NK-92 treated with Interleukin-12 subunit alpha and Interleukin-12 subunit beta, amount 100 ng/mL, for 24 hours (cell line): ENCODE measurements at regions not wholly inside any gene's neighbourhood (a gene's known extent, or its start where the extent isn't known, plus 50 kb on each side); places are given as distances from the start of the nearest gene placed in this dataset.

Source experiments
- DNase-seq: peaks from one replicate; lab custom pipeline; 2025; lab: John Stamatoyannopoulos, UW

- DNase-seq = no peak
These were observed 246.4 kb downstream of the ACTL7B start for GRCh38 chr9:108609227-108609896.

- DNase-seq = no peak
These were observed 248.2 kb downstream of the ACTL7B start for GRCh38 chr9:108607607-108608006.

- no peak for DNase-seq
These were observed 249.4 kb downstream of the ACTL7B start for GRCh38 chr9:108606401-108606800.

GRCh38 chr9:108603141-108603540, 252.6 kb downstream of the ACTL7B start:
- no peak for DNase-seq

- no peak for DNase-seq
These were observed 254.9 kb downstream of the ACTL7B start for GRCh38 chr9:108600896-108601295.

GRCh38 chr9:108599571-108599970, 256.2 kb downstream of the ACTL7B start:
- no peak for DNase-seq

- no peak for DNase-seq
These were observed 264.7 kb downstream of the ACTL7B start for GRCh38 chr9:108591121-108591520.

- no peak for DNase-seq
These were observed 267.5 kb downstream of the ACTL7B start for GRCh38 chr9:108588246-108588645.

GRCh38 chr9:108586471-108587139, 269.2 kb downstream of the ACTL7B start:
- DNase-seq = no peak

GRCh38 chr9:108584860-108585259, 270.9 kb downstream of the ACTL7B start:
- DNase-seq = no peak

GRCh38 chr9:108582726-108583125, 273.1 kb downstream of the ACTL7B start:
- DNase-seq = no peak

GRCh38 chr9:108579757-108580439, 275.9 kb downstream of the ACTL7B start:
- DNase-seq = no peak

GRCh38 chr9:108575276-108575675, 280.5 kb downstream of the ACTL7B start:
- no peak for DNase-seq

GRCh38 chr9:108569624-108570023, 286.2 kb downstream of the ACTL7B start:
- DNase-seq = no peak

GRCh38 chr9:108568093-108568492, 287.7 kb downstream of the ACTL7B start:
- no peak for DNase-seq

GRCh38 chr9:108567571-108567970, 288.2 kb downstream of the ACTL7B start:
- DNase-seq = no peak

GRCh38 chr9:108565651-108566378, 290.0 kb downstream of the ACTL7B start:
- DNase-seq = no peak

GRCh38 chr9:108562176-108562575, 293.6 kb downstream of the ACTL7B start:
- DNase-seq = no peak

- no peak for DNase-seq
These were observed 296.4 kb downstream of the ACTL7B start for GRCh38 chr9:108559432-108559831.

- no peak for DNase-seq
These were observed 301.0 kb downstream of the ACTL7B start for GRCh38 chr9:108554831-108555230.

- DNase-seq = no peak
These were observed 302.6 kb downstream of the ACTL7B start for GRCh38 chr9:108553111-108553635.

- no peak for DNase-seq
These were observed 303.2 kb downstream of the ACTL7B start for GRCh38 chr9:108552459-108553040.
